ENCODE measurements at regions not wholly inside any gene's neighbourhood (a gene's known extent, or its start where the extent isn't known, plus 50 kb on each side); places are given as distances from the start of the nearest gene placed in this dataset.

- TF ChIP-seq RAD21 (IDR thresholded peaks at IDR 0.05): no peak
- TF ChIP-seq CTCF (IDR thresholded peaks at IDR 0.05; ENCODE audit: low read depth, low read length, missing input control): no peak
- TF ChIP-seq RXRA (IDR thresholded peaks at IDR 0.05): no peak
- no peak for TF ChIP-seq YY1 (IDR thresholded peaks at IDR 0.05)
- TF ChIP-seq MAX (IDR thresholded peaks at IDR 0.05): no peak
- no peak for TF ChIP-seq JUND (IDR thresholded peaks at IDR 0.05)
- TF ChIP-seq ZBTB33 (IDR thresholded peaks at IDR 0.05): no peak
- TF ChIP-seq, protein P1, sequence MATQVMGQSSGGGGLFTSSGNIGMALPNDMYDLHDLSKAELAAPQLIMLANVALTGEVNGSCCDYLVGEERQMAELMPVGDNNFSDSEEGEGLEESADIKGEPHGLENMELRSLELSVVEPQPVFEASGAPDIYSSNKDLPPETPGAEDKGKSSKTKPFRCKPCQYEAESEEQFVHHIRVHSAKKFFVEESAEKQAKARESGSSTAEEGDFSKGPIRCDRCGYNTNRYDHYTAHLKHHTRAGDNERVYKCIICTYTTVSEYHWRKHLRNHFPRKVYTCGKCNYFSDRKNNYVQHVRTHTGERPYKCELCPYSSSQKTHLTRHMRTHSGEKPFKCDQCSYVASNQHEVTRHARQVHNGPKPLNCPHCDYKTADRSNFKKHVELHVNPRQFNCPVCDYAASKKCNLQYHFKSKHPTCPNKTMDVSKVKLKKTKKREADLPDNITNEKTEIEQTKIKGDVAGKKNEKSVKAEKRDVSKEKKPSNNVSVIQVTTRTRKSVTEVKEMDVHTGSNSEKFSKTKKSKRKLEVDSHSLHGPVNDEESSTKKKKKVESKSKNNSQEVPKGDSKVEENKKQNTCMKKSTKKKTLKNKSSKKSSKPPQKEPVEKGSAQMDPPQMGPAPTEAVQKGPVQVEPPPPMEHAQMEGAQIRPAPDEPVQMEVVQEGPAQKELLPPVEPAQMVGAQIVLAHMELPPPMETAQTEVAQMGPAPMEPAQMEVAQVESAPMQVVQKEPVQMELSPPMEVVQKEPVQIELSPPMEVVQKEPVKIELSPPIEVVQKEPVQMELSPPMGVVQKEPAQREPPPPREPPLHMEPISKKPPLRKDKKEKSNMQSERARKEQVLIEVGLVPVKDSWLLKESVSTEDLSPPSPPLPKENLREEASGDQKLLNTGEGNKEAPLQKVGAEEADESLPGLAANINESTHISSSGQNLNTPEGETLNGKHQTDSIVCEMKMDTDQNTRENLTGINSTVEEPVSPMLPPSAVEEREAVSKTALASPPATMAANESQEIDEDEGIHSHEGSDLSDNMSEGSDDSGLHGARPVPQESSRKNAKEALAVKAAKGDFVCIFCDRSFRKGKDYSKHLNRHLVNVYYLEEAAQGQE (IDR thresholded peaks at IDR 0.05): no peak
These were observed 188.4 kb upstream of the GNPDA2 start for GRCh38 chr4:44914748-44915147.

Data from liver (tissue), 3 donors.